ENCODE measurements at regions not wholly inside any gene's neighbourhood (a gene's known extent, or its start where the extent isn't known, plus 50 kb on each side); places are given as distances from the start of the nearest gene placed in this dataset.

DNA sequence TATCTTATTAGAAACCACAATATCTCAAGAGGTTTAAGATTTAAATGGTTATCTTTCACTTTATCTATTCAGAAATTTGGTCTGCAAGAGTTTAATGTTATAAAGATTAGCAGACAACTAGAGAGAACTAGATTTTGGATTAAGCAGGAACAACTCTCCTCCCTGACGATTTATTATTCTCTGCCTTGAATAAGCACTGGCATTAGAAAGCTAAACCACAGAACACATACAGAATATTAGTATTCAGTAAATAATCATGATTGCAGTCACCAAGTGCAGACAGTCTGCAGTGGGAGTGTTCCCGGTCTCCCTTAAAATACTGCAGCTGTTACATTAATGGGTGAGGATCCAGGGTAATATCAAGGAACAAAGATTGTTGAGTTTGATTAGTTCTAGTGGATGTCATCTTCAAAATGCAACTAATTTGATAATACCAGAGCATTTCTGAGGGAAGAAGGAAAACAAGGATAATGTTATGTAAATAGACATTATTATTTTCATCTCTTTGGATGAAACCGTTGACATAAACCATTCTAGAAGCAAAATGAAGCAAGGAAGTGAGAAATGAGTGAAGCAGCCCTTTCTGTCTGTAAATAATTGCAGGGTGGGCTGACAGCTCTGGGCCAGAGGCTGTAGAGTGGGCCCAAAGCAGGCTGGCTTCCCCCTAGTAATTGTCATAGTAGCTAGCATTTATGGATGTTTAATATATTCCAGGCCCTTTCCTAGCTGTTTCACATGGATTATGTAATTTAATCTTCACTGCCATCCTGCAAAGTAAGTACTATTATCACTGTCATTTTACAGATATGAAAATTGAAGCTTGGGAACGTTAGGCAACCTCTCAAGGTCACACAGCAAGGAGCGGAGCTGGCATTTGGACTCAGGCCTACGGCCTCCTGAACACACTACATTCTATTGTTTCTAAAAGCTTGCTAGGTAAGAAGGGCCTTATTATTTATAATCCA, 79.4 kb downstream of the DYRK2 start:
- TF ChIP-seq, protein P1, sequence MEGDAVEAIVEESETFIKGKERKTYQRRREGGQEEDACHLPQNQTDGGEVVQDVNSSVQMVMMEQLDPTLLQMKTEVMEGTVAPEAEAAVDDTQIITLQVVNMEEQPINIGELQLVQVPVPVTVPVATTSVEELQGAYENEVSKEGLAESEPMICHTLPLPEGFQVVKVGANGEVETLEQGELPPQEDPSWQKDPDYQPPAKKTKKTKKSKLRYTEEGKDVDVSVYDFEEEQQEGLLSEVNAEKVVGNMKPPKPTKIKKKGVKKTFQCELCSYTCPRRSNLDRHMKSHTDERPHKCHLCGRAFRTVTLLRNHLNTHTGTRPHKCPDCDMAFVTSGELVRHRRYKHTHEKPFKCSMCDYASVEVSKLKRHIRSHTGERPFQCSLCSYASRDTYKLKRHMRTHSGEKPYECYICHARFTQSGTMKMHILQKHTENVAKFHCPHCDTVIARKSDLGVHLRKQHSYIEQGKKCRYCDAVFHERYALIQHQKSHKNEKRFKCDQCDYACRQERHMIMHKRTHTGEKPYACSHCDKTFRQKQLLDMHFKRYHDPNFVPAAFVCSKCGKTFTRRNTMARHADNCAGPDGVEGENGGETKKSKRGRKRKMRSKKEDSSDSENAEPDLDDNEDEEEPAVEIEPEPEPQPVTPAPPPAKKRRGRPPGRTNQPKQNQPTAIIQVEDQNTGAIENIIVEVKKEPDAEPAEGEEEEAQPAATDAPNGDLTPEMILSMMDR (IDR thresholded peaks at IDR 0.05; ENCODE audit: insufficient read depth, low read length, missing control alignments) = no peak
- ChIA-PET POLR2A (no interaction called here), CTCF (interaction anchor here (1.0 kb wide), 1 partner anchor 156 kb away, joined by 3 read pairs; no protein-coding TSS in a partner anchor)
- no peak overlapping the region for H3K4me3 ChIP-seq (ENCODE audit: low read depth, low read length)
- no peak for DNase-seq (ENCODE audit: low read depth, low spot score)

DNA sequence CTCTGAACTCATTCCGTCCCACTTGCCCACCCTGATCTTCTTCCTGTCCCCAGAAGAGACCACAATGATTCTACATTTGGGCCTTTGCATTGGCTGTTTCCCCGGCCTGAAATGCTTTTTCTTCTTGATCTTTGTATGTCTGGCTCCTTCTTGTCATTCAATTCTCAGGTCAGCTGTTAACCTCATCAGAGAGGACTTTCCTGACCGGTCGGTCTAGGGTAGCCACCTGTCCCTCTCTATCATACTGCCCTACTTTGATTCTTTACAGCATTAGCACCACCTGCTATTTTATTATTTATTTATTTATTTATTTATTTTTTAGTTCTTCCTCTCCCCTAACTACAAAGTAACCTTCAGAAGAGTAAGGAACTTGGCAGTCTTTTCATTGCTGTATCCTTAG, 84.3 kb downstream of the DYRK2 start:
- TF ChIP-seq, protein P1 (IDR thresholded peaks at IDR 0.05; ENCODE audit: insufficient read depth, low read length, missing control alignments) = no peak
- ChIA-PET CTCF (interaction anchor here (1.8 kb wide), 1 partner anchor 54 kb away, joined by 4 read pairs; no protein-coding TSS in a partner anchor), POLR2A (no interaction called here)
- DNase-seq (ENCODE audit: low read depth, low spot score) = no peak
- no peak overlapping the region for H3K4me3 ChIP-seq (ENCODE audit: low read depth, low read length)

DNA sequence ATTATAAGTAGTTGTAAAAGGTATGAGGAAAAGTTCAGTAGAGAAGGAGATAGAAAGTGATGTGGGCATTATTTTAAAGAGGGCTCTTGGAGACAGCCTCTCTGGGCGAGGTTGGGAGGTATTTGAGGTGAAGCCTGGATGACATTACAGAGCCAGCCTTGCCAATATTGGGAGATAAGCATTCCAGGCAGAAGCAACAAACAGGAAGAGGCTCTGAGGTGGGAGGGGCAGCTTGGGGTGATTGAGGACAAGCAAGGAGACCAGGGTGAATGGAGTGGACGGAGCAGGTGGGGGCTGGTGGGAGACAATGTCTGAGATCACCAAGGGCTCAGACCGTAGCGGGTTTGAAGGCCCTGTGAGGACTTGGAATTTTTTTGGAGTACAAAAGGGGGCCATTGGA, 87.3 kb downstream of the DYRK2 start:
- DNase-seq (ENCODE audit: low read depth, low spot score) = no peak
- TF ChIP-seq, protein P1 (IDR thresholded peaks at IDR 0.05; ENCODE audit: insufficient read depth, low read length, missing control alignments) = no peak
- ChIA-PET CTCF (no interaction called here), POLR2A (interaction anchor here (0.6 kb wide), 1 partner anchor 30 kb away, joined by 3 read pairs; no protein-coding TSS in a partner anchor)
- H3K4me3 ChIP-seq (ENCODE audit: low read depth, low read length) = no peak overlapping the region

DNA sequence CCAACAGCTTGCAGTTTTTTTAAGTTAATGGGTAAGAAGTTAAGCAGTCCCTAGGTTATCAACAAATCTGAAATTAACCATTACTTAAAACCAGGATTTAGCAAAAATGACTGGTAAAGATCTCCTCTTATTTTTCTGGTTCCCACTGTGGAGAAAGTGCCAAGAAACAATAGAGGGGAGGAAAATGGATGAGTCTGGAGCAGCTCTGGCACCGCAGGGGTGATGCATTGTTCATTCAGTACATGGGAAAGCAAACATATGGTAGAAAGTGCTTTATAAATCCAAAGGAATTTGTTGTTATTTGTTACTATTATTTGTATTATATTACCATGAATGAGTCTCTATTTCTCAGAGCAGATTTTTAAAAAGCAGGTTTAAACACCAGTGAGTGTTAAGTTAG, 92.2 kb downstream of the DYRK2 start:
- CTCF ChIA-PET = no interaction called here
- no peak for DNase-seq (ENCODE audit: low read depth, low spot score)
- POLR2A ChIA-PET = no interaction called here

DNA sequence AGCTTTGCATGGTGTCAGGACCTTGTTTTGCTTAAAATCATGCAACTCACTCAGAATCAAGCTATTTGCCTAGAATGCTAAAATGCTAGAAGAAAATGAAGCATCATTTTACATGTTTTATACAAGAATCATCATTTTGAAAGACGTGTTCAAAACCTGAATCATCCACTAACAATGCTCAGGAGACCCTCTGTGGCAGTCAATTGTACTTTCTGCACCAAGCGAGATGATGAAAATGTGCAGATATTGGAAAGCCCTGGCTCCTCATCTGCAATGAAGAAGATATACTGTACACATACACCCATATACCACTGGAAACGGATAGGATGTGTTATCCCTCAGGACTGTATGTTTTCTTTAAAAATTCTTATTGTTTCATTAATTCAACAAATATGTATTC, 92.7 kb downstream of the DYRK2 start:
- CTCF ChIA-PET = no interaction called here
- POLR2A ChIA-PET = no interaction called here
- TF ChIP-seq, protein P1 (IDR thresholded peaks at IDR 0.05; ENCODE audit: insufficient read depth, low read length, missing control alignments) = no peak
- no peak overlapping the region for H3K4me3 ChIP-seq (ENCODE audit: low read depth, low read length)
- DNase-seq (ENCODE audit: low read depth, low spot score) = no peak

More for the DNA sequence above, 92.2 kb downstream of the DYRK2 start:
- TF ChIP-seq, protein P1 (IDR thresholded peaks at IDR 0.05; ENCODE audit: insufficient read depth, low read length, missing control alignments) = no peak
- H3K4me3 ChIP-seq (ENCODE audit: low read depth, low read length) = no peak overlapping the region

DNA sequence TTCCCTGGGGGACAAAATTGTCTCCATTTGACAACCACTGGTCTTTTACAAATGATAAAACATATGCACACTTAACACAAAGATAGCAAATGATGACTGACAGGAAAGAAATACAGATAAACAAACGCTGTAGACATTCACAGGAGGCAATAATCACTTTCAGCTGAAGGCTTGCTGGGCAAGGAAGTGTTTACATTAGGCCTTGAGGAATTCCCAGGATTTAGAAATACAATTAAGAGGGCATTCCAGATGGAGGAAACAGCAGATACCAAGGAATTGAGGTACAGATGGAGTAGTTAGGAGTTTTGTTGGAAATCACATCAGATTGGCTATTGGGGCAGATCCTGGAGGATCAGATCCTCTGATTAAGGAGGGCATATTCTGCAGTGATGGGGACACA, 93.9 kb downstream of the DYRK2 start:
- ChIA-PET POLR2A (no interaction called here), CTCF (no interaction called here)
- no peak for DNase-seq (ENCODE audit: low read depth, low spot score)
- TF ChIP-seq, protein P1 (IDR thresholded peaks at IDR 0.05; ENCODE audit: insufficient read depth, low read length, missing control alignments) = no peak
- H3K4me3 ChIP-seq (ENCODE audit: low read depth, low read length) = no peak overlapping the region

Measured in AG04449 (cell line).